ENCODE measurements at regions not wholly inside any gene's neighbourhood (a gene's known extent, or its start where the extent isn't known, plus 50 kb on each side); places are given as distances from the start of the nearest gene placed in this dataset.

DNA sequence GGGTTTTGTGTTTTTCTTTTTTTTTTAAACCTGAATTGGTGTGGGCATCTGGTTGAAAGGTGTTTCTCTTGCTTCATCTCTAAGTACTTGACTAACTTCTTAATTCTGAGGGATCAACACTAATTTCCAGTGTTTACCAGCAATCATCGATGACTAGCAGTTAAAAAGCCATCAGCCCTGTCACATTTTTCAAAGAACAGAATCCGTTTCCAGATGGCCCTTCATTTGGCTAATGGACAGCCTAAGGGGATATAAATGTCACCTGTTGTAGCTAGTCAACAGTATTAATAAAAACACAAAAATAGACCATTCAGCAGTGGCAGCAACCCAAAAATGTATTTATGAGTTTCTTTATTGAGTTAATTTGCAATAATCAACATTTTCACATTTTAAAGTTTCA is 1076.5 kb downstream of the MAT2B start:
- Histone ChIP-seq H3K27me3 (no peaks in the 10 kb centered on the region), H3K27ac (no peak overlapping the region), H3K4me3 (no peak overlapping the region), H3K9ac (no peak overlapping the region), H3K36me3 (no peaks in the 10 kb centered on the region), H4K20me1 (no peaks in the 10 kb centered on the region), H3K4me1 (no peaks in the 10 kb centered on the region), H3K4me2 (no peak overlapping the region), H3K9me3 (no peaks in the 10 kb centered on the region)
- TF ChIP-seq Cebpa-rat (IDR thresholded peaks at IDR 0.05) = no peak

DNA sequence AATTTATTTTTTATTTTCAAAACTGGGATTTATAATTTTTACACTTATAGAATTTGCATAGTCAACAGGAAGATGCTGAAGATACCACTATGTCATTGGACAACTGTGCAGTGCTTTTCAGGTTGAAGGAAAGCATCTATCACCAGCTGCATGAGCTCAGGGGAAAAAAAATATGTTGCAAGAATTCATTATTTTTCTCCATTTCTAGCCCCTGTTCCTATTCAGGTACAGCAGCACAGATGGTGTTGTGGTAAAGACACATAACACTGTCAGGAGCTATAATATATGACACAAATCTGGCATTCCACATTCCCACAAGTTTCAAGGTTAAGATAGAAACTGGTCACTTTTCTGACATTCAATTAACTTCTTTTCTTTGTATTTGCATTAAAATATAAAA is 1088.6 kb downstream of the MAT2B start:
- Histone ChIP-seq H3K4me1 (no peaks in the 10 kb centered on the region), H4K20me1 (no peaks in the 10 kb centered on the region)

DNA sequence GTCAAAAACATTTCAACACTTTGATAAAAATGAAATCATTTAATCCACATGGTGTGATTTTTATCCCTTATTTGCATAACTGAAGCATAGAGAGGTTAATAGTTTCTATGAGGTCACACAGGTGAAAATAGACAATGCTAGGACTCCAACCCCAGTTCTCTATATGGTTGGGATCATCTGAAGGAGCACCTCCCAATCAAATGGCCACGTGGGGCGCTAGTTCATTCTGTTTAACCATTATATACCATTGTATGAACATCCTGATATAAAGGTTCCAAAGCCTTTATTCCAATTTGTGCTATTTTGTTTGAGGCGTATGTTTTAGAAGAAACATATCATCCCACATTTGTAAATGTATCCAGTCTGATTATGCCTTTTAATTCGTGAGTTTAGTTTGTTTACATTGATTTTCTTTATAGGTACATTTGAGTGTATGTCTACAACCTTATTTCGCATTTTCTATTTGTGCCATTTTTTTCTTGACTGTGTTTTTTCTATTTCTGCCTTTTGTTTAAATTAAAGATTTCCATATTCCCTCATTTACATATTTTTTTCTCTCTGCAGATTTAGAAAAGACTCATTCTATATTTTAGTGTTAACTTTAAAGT is 1092.0 kb downstream of the MAT2B start:
- Histone ChIP-seq H3K27ac (no peak overlapping the region), H3K36me3 (no peaks in the 10 kb centered on the region), H3K4me1 (no peaks in the 10 kb centered on the region), H3K4me3 (no peak overlapping the region), H3K4me2 (no peak overlapping the region), H3K27me3 (no peaks in the 10 kb centered on the region), H4K20me1 (no peaks in the 10 kb centered on the region), H3K9me3 (peaks cover 8% of the 10 kb centered on the region; the same call in 1 of the 2 replicates), H3K9ac (no peak overlapping the region)
- no peak for TF ChIP-seq Cebpa-rat (IDR thresholded peaks at IDR 0.05)

More for the DNA sequence above, 1088.6 kb downstream of the MAT2B start:
- Histone ChIP-seq H3K9ac (no peak overlapping the region), H3K9me3 (no peaks in the 10 kb centered on the region), H3K4me3 (no peak overlapping the region), H3K4me2 (no peak overlapping the region), H3K27me3 (no peaks in the 10 kb centered on the region), H3K36me3 (no peaks in the 10 kb centered on the region), H3K27ac (no peak overlapping the region)
- no peak for TF ChIP-seq Cebpa-rat (IDR thresholded peaks at IDR 0.05)

DNA sequence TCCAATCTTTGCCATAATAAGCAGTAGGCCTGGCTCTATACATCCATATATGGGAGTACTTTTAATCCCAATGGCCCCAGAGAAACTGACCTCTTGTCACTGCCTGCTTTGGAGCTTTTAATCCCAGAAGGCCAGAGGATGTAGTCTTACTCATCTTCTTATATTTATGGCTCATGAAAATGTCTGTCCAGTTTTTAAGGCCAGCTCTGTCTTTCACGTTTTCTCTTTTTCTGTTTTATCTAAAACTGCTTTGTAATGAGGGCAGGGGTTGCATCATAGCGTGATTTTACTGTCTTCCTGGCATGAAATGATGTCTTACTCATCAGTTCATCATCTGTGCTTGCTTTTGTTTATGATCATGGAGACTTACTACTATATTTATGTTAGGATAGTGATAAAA is 1094.9 kb downstream of the MAT2B start:
- Histone ChIP-seq H3K9ac (no peak overlapping the region), H3K36me3 (no peaks in the 10 kb centered on the region), H3K4me2 (no peak overlapping the region), H3K4me1 (no peaks in the 10 kb centered on the region), H4K20me1 (no peaks in the 10 kb centered on the region), H3K9me3 (peaks cover 8% of the 10 kb centered on the region; the same call in 1 of the 2 replicates), H3K27me3 (no peaks in the 10 kb centered on the region), H3K27ac (no peak overlapping the region), H3K4me3 (no peak overlapping the region)
- no peak for TF ChIP-seq Cebpa-rat (IDR thresholded peaks at IDR 0.05)

DNA sequence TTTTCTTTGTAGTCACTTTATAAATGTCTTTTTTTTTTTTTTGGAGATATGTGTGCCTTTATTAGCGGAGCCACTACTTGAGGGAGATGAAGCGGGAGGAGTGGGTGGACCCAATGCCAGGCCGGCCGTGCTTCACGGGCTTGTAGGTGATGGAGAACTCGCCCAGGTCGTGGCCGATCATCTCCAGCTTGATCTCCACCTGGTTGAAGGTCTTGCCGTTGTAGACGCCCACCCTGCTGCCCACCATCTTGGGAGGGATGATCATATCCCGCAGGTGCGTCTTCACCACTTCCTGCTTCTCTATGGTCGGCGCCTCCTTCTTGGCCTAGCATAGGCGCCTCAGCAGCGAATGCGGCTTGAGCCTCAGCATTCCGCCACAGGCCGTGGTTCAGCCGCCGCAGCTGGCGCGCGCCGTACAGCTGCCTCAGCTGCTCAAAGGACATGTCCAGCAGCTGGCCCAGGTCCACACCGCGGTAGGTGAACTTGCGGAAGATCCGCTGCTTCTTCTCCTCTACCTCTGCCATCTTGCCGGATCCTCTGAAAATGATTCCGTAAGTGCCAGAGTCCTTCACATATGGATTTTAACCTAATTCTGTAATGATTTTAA is 1095.6 kb downstream of the MAT2B start:
- TF ChIP-seq Cebpa-rat (IDR thresholded peaks at IDR 0.05) = no peak
- no peak overlapping the region for H3K4me3 ChIP-seq
- H3K4me2 ChIP-seq = no peak overlapping the region
- H3K9ac ChIP-seq = no peak overlapping the region
- H4K20me1 ChIP-seq = no peaks in the 10 kb centered on the region
- no peak overlapping the region for H3K27ac ChIP-seq
- no peaks in the 10 kb centered on the region for H3K4me1 ChIP-seq
- H3K36me3 ChIP-seq = no peaks in the 10 kb centered on the region
- H3K27me3 ChIP-seq = no peaks in the 10 kb centered on the region
- peaks cover 8% of the 10 kb centered on the region; the same call in 1 of the 2 replicates for H3K9me3 ChIP-seq

DNA sequence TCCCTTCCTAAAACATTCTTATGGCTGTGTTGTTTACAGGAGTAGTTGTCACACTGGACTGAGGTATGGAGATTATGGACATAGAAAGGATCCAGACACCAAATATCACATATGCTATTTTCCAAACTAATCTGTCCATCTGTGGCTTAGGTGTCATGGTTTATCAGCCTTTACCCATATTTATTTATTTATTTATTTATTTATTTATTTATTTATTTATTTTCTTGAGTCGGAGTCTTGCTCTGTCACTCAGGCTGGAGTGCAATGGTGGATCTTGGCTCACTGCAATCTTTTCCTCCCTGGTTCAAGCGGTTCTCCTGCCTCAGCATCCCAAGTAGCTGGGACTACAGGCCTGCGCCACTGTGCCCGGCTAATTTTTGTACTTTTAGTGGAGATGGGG is 1103.1 kb downstream of the MAT2B start:
- Histone ChIP-seq H3K36me3 (no peaks in the 10 kb centered on the region), H3K9me3 (no peaks in the 10 kb centered on the region), H3K4me3 (no peak overlapping the region), H3K27me3 (no peaks in the 10 kb centered on the region), H3K27ac (no peak overlapping the region), H3K4me1 (no peaks in the 10 kb centered on the region), H4K20me1 (no peaks in the 10 kb centered on the region), H3K4me2 (no peak overlapping the region), H3K9ac (no peak overlapping the region)
- no peak for TF ChIP-seq Cebpa-rat (IDR thresholded peaks at IDR 0.05)

DNA sequence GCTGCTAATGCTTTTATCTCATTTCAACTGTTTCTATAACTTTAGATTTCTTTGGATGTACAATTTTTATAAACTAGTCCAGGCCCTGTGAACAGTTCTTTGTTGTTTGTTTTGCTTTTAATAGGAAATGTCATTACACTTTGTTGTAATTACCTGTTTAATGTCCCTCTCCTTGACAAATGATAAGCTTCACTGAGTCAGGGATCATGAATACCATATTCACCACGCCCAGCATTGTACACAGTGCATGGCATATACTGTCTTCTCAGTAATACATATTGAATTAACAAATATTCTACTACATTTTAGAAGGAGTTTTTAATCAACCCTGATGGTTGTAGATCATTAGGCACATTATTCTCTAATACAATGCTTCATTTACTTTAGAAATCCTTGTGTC is 1105.0 kb downstream of the MAT2B start:
- H3K27ac ChIP-seq = no peak overlapping the region
- no peaks in the 10 kb centered on the region for H4K20me1 ChIP-seq
- no peak overlapping the region for H3K4me3 ChIP-seq
- no peaks in the 10 kb centered on the region for H3K27me3 ChIP-seq
- no peak overlapping the region for H3K9ac ChIP-seq
- no peak overlapping the region for H3K4me2 ChIP-seq
- H3K4me1 ChIP-seq = no peaks in the 10 kb centered on the region
- TF ChIP-seq Cebpa-rat (IDR thresholded peaks at IDR 0.05) = no peak
- H3K9me3 ChIP-seq = no peaks in the 10 kb centered on the region
- no peaks in the 10 kb centered on the region for H3K36me3 ChIP-seq

DNA sequence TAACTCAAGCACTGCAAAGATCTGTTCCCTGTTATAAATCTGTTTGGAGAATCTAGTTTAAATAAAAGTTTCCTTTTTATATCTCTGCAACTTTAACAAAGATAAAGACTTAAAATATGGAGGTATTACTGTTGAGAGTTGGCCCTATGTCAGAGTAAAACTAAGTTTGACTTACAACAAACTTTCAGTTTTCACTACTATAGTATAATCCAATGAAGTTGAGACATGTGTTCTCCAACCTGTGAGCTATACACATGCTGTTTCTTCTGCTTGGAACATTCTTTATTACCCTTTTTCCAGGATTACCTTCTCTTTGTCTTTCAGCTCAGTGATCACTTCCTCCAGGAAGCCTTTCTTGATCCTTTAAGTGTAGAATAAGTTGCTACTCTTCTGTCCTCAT is 1109.3 kb downstream of the MAT2B start:
- Histone ChIP-seq H4K20me1 (no peaks in the 10 kb centered on the region), H3K36me3 (no peaks in the 10 kb centered on the region), H3K27ac (no peak overlapping the region), H3K4me2 (no peak overlapping the region), H3K4me3 (no peak overlapping the region), H3K27me3 (no peaks in the 10 kb centered on the region), H3K9ac (no peak overlapping the region), H3K4me1 (no peaks in the 10 kb centered on the region), H3K9me3 (no peaks in the 10 kb centered on the region)
- no peak for TF ChIP-seq Cebpa-rat (IDR thresholded peaks at IDR 0.05)

DNA sequence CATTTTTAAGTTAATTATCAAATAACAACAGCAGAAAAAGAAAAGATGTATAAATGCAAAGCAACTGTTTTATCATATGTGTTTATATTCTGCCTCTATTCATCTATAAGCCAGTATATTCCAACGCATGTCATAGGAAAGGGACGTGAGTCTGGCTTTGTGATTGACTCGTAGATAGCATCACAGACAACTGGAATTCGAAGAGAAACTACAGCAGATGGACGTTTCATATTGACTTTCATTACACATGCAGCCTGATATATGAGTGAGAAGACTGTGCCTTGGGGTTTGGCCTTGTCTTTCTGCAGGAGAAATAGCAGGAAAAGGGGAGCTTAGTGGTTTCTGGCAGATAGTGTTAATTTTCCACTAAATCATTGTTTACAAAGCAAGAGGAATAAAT is 1111.9 kb downstream of the MAT2B start:
- TF ChIP-seq Cebpa-rat (IDR thresholded peaks at IDR 0.05) = no peak
- no peak overlapping the region for H3K4me2 ChIP-seq
- no peaks in the 10 kb centered on the region for H4K20me1 ChIP-seq
- no peak overlapping the region for H3K9ac ChIP-seq
- no peaks in the 10 kb centered on the region for H3K27me3 ChIP-seq
- H3K4me3 ChIP-seq = no peak overlapping the region
- no peaks in the 10 kb centered on the region for H3K4me1 ChIP-seq
- H3K27ac ChIP-seq = no peak overlapping the region
- H3K9me3 ChIP-seq = no peaks in the 10 kb centered on the region
- H3K36me3 ChIP-seq = no peaks in the 10 kb centered on the region

DNA sequence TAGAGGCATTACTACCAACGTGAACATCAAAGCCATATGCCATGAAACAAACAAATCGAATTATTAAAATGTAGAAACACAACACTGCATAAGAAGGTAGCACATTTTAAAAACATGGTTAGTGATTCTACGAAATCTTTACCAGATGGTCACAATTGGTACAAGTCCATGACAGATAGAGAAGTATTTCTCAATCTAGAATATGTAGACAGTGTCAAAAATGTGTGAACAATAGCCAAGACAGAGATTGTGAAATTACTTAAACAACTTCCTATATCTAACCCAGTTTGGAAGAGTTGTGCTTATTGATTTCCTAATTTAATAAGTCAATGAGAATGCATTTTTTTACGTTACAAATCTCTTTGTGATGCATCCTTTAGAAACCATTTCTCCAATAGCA is 1121.6 kb downstream of the MAT2B start:
- Histone ChIP-seq H3K4me3 (no peak overlapping the region), H3K27ac (no peak overlapping the region), H3K36me3 (no peaks in the 10 kb centered on the region)

More for the DNA sequence above, 1121.6 kb downstream of the MAT2B start:
- H3K4me1 ChIP-seq = no peaks in the 10 kb centered on the region
- no peak overlapping the region for H3K9ac ChIP-seq
- H3K27me3 ChIP-seq = no peaks in the 10 kb centered on the region
- H3K4me2 ChIP-seq = no peak overlapping the region
- H3K9me3 ChIP-seq = no peaks in the 10 kb centered on the region
- no peak for TF ChIP-seq Cebpa-rat (IDR thresholded peaks at IDR 0.05)
- H4K20me1 ChIP-seq = no peaks in the 10 kb centered on the region
